HUES6 (cell line): ENCODE measurements at regions not wholly inside any gene's neighbourhood (a gene's known extent, or its start where the extent isn't known, plus 50 kb on each side); places are given as distances from the start of the nearest gene placed in this dataset.

Experiments used
- H3K27ac ChIP-seq: 2 replicates; pipeline ENCODE4 v1.7.0; 2013; ENCODE audit warnings: low read depth, mild to moderate bottlenecking, low read length, inconsistent platforms
- H3K27me3 ChIP-seq: 2 replicates; pipeline ENCODE4 v1.6.1; 2013; ENCODE audit warnings: low read length; ENCODE audit not compliant: control insufficient read depth, insufficient read depth
- H3K36me3 ChIP-seq: 2 replicates; pipeline ENCODE4 v1.6.1; 2013; ENCODE audit warnings: low read length; ENCODE audit not compliant: control insufficient read depth, insufficient read depth
- H3K4me1 ChIP-seq: 2 replicates; pipeline ENCODE4 v1.6.1; 2013; ENCODE audit warnings: low read length; ENCODE audit not compliant: control insufficient read depth, insufficient read depth
- H3K4me3 ChIP-seq: 2 replicates; pipeline ENCODE4 v1.5.1; 2013; ENCODE audit warnings: low read depth, low read length
- H3K9ac ChIP-seq: one replicate; pipeline ENCODE4 v1.6.1; 2013; ENCODE audit warnings: mild to moderate bottlenecking, low read length
- H3K9me3 ChIP-seq: 2 replicates; pipeline ENCODE4 v1.6.1; 2013; ENCODE audit warnings: low read depth, low read length; ENCODE audit not compliant: control insufficient read depth, insufficient read depth

DNA sequence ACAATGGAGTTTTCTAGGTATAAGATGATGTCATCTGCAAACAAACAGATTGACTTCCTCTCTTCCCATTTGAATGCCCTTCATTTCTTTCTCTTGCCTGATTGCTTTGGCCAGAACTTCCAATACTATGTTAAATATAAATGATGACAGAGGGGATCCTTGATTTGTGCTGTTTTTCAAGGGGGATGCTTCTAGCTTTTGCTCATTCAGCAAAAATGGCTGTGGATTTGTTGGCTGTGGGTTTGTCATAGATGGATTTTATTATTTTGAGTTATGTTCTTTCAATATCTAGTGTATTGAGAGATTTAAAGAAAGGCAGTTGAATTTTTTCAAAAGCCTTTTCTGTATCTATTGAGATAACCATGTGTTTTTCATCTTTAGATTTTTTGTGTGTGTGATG lies 662.4 kb upstream of the EYS start:
- Histone ChIP-seq H3K27me3 (peaks cover 56% of the 10 kb centered on the region), H3K36me3 (no peaks in the 10 kb centered on the region), H3K27ac (no peak overlapping the region), H3K4me1 (no peaks in the 10 kb centered on the region), H3K9me3 (no peaks in the 10 kb centered on the region), H3K9ac (no peak overlapping the region), H3K4me3 (no peak overlapping the region)

DNA sequence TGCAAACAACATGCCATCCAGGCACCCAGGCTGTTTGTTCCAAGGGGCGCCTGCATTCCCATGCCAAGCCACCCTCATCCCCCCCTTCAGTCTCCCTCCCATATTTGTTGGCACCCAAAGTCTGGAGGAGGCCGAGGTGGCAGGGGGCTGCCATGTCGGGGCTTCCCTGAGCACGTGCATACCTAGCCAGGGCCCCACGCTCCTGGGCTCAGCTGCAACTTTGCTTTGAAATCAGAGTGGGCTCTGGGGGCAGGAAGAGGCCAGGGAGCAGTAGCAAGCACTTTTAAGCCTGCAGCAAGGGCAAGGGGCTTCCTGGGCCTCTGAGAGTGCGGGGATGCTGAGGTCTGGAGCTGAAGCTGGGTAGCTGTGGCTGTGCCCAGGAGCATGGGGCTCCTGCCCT lies 655.9 kb upstream of the EYS start:
- Histone ChIP-seq H3K36me3 (no peaks in the 10 kb centered on the region), H3K9ac (no peak overlapping the region), H3K27ac (no peak overlapping the region), H3K4me1 (no peaks in the 10 kb centered on the region), H3K9me3 (0 out of 2 replicates have a peak, but pooled peaks cover 3% of the 10 kb centered on the region), H3K4me3 (no peak overlapping the region), H3K27me3 (no peaks in the 10 kb centered on the region)

DNA sequence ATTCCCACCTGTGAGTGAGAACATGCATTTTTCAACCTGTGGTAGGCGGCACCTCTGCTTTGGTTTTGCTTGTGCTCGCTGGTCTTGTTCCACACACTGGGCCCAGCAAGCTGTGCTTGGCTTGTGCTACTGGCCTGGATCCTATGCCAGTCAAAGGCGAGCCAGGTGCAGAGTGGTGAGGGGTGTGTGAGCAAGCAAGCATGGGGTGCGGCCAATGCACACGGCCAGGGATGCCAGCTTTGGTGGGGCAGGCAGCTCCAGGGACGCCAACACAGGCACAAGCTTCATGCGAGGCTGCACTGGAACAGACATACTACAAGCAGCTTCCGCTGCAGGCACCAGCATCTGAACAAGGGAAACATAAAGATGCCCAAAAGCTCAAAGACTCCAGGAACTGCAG lies 654.9 kb upstream of the EYS start:
- Histone ChIP-seq H3K4me1 (no peaks in the 10 kb centered on the region), H3K9me3 (0 out of 2 replicates have a peak, but pooled peaks cover 3% of the 10 kb centered on the region), H3K27me3 (no peaks in the 10 kb centered on the region), H3K36me3 (no peaks in the 10 kb centered on the region), H3K9ac (no peak overlapping the region), H3K27ac (no peak overlapping the region), H3K4me3 (no peak overlapping the region)

DNA sequence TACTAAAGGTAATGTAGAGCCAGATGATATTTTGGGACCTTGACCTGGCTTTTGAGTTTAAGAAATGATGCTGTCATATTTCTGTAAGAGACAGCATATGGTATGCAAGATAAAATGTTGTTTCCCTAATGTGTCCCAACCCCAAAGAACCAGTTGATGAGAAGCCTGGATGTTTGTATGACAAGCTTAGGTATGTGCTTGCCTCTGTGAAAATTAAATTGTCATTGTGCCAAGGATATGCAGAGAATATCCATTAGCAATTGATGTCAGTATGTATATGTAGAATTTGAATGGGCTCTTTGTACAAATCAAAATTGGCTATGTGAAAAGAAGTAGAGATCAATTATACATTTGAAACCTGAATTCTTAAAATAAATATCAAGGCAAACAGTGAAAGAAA lies 650.8 kb upstream of the EYS start:
- no peak overlapping the region for H3K9ac ChIP-seq
- no peaks in the 10 kb centered on the region for H3K36me3 ChIP-seq
- H3K27ac ChIP-seq = no peak overlapping the region
- H3K27me3 ChIP-seq = no peaks in the 10 kb centered on the region
- no peak overlapping the region for H3K4me3 ChIP-seq
- 0 out of 2 replicates have a peak, but pooled peaks cover 3% of the 10 kb centered on the region for H3K9me3 ChIP-seq
- H3K4me1 ChIP-seq = no peaks in the 10 kb centered on the region

DNA sequence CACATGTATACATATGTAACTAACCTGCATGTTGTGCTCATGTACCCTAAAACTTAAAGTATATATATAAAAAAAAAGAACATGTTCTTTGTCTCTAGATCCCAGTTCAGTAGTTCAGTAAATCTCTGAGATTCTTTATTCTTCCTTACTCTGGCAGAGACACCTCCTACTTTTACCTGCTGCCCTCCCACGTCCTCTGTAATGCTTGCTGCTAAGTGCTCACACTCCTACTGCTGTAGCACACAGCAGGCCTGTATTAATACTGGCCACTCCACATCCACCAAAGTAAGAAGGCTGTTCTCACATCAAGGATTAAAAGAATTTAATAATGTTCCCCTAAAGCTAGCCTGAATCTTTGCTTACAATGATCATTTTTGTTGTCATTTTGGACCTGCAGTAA lies 648.4 kb upstream of the EYS start:
- no peak overlapping the region for H3K4me3 ChIP-seq
- H3K27me3 ChIP-seq = no peaks in the 10 kb centered on the region
- no peak overlapping the region for H3K27ac ChIP-seq
- no peak overlapping the region for H3K9ac ChIP-seq
- H3K36me3 ChIP-seq = no peaks in the 10 kb centered on the region
- 0 out of 2 replicates have a peak, but pooled peaks cover 3% of the 10 kb centered on the region for H3K9me3 ChIP-seq
- no peaks in the 10 kb centered on the region for H3K4me1 ChIP-seq

DNA sequence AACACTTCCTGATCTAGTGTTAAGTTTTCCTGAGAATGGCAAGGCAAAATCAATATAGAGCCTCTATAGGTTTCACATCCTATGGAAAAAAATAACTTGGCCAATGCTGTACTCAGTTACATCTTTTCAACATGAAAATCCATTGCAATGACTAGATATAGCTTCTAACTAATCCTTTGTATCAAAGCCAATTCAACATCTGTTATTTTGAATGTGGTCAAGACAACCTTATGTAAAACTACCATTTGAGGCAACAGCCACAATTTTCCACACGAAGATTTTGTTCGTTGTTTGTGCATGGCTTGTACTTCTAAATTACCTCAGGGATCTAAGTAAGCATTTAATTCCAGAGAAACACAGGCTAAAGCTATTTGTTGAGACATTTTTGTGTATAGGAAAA lies 637.8 kb upstream of the EYS start:
- Histone ChIP-seq H3K27me3 (no peaks in the 10 kb centered on the region), H3K4me3 (no peak overlapping the region), H3K9me3 (no peaks in the 10 kb centered on the region), H3K36me3 (no peaks in the 10 kb centered on the region), H3K4me1 (no peaks in the 10 kb centered on the region), H3K9ac (no peak overlapping the region), H3K27ac (no peak overlapping the region)

DNA sequence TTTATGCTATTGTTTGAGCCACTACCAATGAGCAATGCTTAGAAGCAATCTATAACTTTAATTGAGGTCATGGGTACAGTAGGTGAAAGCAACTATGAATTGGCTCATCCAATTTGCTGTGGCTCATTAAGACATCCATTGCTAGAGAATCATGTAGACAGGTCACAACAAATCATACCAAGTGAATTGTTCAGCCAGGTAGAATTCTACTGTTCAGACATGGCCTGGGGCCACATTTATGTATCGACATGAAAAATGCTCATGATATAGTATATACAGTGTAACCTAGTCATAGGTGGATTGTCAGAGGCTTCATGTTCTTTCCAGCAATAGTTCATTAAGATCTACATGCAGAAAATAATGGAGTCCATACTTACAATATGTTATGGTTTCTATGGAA lies 633.7 kb upstream of the EYS start:
- Histone ChIP-seq H3K27ac (no peak overlapping the region), H3K27me3 (no peaks in the 10 kb centered on the region), H3K4me3 (no peak overlapping the region), H3K9me3 (no peaks in the 10 kb centered on the region), H3K9ac (no peak overlapping the region), H3K4me1 (no peaks in the 10 kb centered on the region), H3K36me3 (no peaks in the 10 kb centered on the region)

DNA sequence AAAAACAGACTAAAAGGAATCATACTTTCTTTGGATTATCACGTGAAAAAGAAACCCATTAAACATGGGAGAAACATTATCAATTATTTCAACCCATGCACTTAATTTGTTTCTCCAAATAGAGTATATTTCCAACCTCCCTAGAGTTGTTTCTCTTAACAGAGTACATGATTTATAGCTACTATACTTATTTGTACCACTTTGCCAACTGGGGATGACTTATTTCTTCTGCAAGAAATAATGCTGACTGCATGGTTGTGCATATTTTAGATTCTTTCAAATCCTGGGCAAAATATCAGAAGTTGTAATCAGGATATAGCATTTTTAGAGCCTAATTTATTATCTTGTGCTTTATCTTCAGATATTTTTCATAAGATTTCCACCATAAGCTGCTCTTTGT lies 629.1 kb upstream of the EYS start:
- Histone ChIP-seq H3K9ac (no peak overlapping the region), H3K4me3 (no peak overlapping the region)

DNA sequence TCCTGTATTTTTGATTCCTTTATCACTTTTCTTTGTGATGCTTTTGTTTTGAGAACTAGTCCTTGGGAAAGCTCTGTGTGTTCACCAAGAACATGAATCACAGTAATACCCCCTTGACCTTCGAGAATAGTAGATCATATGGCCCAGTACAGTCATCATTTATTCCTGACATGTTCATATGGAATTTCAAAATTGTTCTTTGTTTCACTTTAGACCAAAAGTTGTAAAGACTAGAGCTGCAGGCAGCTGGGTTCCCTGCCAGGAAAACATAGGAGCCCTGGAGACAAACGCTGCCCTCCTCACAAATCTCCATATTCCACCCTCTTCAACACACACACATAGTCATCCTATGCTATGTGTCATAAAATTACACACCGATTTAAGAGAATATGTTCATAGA lies 621.2 kb upstream of the EYS start:
- Histone ChIP-seq H3K4me1 (no peaks in the 10 kb centered on the region), H3K9ac (no peak overlapping the region), H3K27me3 (no peaks in the 10 kb centered on the region), H3K9me3 (no peaks in the 10 kb centered on the region), H3K36me3 (no peaks in the 10 kb centered on the region), H3K4me3 (no peak overlapping the region), H3K27ac (no peak overlapping the region)

More for the DNA sequence above, 629.1 kb upstream of the EYS start:
- Histone ChIP-seq H3K9me3 (no peaks in the 10 kb centered on the region), H3K27me3 (no peaks in the 10 kb centered on the region), H3K36me3 (no peaks in the 10 kb centered on the region), H3K27ac (no peak overlapping the region), H3K4me1 (no peaks in the 10 kb centered on the region)

DNA sequence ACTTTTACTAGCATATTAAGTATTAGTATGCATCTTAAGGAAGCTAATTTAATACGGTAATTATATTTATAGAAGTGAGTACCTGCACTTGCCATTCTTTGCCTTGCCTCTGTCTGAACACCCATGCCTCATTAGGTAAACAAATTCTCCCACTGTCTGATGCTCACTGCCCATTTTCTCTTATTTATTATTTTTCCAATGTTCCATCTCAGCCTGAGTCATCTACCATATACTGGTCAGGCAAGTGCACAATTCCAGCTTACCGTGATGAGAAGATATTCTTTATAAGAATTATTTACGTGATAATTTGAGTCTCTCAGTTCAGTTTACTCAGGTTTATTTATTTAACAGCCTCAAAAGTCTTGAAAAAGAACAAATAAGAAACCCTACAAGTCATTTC lies 619.2 kb upstream of the EYS start:
- H3K4me1 ChIP-seq = no peaks in the 10 kb centered on the region
- no peaks in the 10 kb centered on the region for H3K36me3 ChIP-seq
- no peaks in the 10 kb centered on the region for H3K27me3 ChIP-seq
- H3K4me3 ChIP-seq = no peak overlapping the region
- no peaks in the 10 kb centered on the region for H3K9me3 ChIP-seq
- H3K9ac ChIP-seq = no peak overlapping the region
- no peak overlapping the region for H3K27ac ChIP-seq

DNA sequence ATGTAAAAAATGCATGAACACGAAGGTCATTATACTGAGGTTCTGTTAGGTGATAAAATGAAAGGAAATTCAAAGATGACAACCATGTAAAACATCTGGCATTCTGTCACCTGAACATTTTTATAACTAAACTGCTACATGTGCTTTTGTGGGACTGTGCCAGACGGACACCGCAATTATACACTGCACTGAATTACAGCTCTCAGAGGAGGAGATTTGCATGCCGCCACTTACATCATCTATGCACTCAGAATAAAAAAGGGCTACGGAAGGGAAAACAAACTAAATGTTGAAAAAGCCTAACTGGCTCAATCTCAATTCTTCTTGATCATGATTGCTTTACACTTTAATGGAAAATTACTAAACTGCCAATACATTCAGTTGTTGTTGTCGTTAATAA lies 614.0 kb upstream of the EYS start:
- H3K4me1 ChIP-seq = no peaks in the 10 kb centered on the region
- H3K9me3 ChIP-seq = no peaks in the 10 kb centered on the region
- no peak overlapping the region for H3K9ac ChIP-seq
- no peak overlapping the region for H3K4me3 ChIP-seq
- H3K27ac ChIP-seq = no peak overlapping the region
- H3K36me3 ChIP-seq = no peaks in the 10 kb centered on the region
- no peaks in the 10 kb centered on the region for H3K27me3 ChIP-seq

DNA sequence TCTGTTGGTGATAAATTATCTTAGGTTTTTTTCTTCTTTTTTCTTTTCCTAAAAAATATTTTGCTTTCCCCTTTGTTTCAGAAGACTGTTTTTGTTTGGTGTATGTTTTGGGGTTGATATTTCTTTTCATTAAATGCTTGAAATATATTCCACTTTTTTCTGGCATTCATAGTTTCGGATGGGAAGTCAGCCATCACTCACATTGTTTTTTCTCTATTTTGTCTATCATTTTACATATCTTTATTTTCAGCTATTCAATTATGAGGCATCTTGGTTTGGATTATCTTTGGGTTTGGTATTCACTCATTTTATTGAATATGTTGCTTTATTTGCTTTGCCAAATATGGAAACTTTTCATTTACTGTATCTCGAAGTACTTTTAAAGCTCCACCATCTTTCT lies 600.5 kb upstream of the EYS start:
- Histone ChIP-seq H3K27ac (no peak overlapping the region), H3K9ac (no peak overlapping the region), H3K9me3 (peaks cover 13% of the 10 kb centered on the region), H3K36me3 (no peaks in the 10 kb centered on the region), H3K4me3 (no peak overlapping the region), H3K27me3 (no peaks in the 10 kb centered on the region), H3K4me1 (no peaks in the 10 kb centered on the region)
